ENCODE measurements at regions not wholly inside any gene's neighbourhood (a gene's known extent, or its start where the extent isn't known, plus 50 kb on each side); places are given as distances from the start of the nearest gene placed in this dataset.

DNA sequence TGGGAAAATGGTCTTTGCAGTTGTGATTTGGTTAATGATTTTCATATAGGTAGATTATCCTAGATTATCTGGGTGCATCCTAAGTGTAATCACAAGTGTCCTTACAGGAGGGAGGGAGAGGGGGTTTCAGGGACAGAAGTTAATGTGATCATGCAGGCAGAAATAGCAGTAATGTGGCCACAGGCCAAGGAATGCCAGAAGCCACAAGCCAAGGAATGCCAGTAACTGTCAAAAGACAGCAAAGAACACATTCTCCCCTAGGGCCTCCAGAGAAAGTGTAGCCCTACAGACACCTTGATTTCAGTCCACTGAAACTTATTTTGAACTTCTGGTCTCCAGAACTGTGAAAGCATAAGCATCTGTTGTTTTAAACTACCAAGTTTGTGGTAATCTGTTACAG is 2074.5 kb downstream of the MAT2B start:
- TF ChIP-seq, protein P1, sequence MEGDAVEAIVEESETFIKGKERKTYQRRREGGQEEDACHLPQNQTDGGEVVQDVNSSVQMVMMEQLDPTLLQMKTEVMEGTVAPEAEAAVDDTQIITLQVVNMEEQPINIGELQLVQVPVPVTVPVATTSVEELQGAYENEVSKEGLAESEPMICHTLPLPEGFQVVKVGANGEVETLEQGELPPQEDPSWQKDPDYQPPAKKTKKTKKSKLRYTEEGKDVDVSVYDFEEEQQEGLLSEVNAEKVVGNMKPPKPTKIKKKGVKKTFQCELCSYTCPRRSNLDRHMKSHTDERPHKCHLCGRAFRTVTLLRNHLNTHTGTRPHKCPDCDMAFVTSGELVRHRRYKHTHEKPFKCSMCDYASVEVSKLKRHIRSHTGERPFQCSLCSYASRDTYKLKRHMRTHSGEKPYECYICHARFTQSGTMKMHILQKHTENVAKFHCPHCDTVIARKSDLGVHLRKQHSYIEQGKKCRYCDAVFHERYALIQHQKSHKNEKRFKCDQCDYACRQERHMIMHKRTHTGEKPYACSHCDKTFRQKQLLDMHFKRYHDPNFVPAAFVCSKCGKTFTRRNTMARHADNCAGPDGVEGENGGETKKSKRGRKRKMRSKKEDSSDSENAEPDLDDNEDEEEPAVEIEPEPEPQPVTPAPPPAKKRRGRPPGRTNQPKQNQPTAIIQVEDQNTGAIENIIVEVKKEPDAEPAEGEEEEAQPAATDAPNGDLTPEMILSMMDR (optimal IDR thresholded peaks at IDR 0.05 in 1 of 3, IDR thresholded peaks at IDR 0.05 in 1 of 3, conservative IDR thresholded peaks at IDR 0.05 in 1 of 3; ENCODE audit: extremely low read depth in 1 of 3, insufficient read depth in 2 of 3, low read length in 3 of 3) = no peak
- no peak for TF ChIP-seq EZH2 (IDR thresholded peaks at IDR 0.05; ENCODE audit: low read length)

Data from keratinocyte (primary cell).